ENCODE measurements at regions not wholly inside any gene's neighbourhood (a gene's known extent, or its start where the extent isn't known, plus 50 kb on each side); places are given as distances from the start of the nearest gene placed in this dataset.

- TF ChIP-seq CTCF (IDR thresholded peaks at IDR 0.05; ENCODE audit: insufficient read depth, low read depth, low read length) = no peak
- TF ChIP-seq EZH2 (IDR thresholded peaks at IDR 0.05; ENCODE audit: insufficient read depth, low read length) = no peak
Measured at GRCh38 chr6:14614631-14615030, 497.1 kb downstream of the CD83 start.
